ENCODE measurements at regions not wholly inside any gene's neighbourhood (a gene's known extent, or its start where the extent isn't known, plus 50 kb on each side); places are given as distances from the start of the nearest gene placed in this dataset.

DNA sequence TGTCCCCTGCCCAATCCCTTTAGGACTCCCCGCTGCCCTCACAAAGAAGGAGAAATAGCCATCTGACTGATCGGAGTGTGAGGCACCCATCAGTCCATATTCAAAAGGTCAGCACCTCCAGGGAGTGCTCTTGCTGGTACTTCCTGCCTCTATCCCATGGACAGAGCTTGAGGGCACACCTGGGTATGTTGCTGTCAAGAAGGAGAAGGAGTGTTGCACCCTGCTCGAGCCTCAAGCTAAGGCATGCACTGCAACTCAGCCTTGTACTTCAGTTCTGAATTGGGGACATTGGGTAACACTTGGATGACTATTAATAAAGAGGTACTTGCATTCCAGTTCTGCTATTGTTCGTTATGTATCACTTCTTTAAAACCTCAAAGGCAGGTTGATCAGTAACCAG, 190.3 kb upstream of the ZC3H12A start:
- DNase-seq = no peak

GRCh38 chr1:37286881-37287280, 187.5 kb upstream of the ZC3H12A start:
- no peak for DNase-seq

DNA sequence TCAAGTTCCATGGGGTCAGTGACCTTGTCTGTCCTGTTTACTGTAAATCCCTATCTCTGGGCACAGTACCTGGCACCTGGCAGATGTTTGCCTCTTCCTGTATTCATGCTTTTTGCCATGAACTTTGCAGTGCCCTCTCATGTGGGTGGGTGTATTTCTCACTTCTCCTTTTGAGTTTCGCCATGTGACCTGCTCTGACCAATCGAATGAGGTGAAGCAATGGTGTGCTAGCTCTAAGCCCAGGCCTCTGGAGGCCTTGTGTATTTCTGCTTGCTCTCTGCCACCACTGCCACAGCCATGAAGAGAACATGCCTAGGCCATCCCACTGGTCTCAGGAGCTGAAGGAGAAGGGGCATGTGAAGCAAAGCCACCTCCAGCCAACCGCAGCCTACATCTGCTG, 185.5 kb upstream of the ZC3H12A start:
- DNase-seq = no peak

DNA sequence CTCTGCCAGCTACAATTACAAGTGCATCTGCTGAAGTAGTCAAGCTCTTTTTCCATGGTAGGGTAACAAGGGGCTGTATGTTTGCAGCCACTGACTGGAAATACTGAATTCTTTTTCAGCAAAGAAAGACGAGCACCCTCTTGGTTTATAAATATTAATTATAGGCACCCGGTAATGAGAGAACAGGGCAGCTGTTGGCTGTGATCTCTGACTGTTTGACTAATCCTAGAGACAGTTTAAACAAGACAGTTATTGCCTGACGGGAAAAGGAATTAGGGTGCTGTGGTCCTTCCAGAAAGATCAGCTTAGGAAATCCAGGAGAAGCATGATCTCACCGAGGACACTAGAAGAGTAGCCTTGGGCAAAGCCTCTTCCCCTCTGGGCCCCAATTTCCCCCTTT, 183.7 kb upstream of the ZC3H12A start:
- DNase-seq = no peak

- no peak for DNase-seq
Observed at GRCh38 chr1:37292789-37293188, 181.6 kb upstream of the ZC3H12A start.

- DNase-seq = no peak
Observed at GRCh38 chr1:37294096-37294495, 180.3 kb upstream of the ZC3H12A start.

GRCh38 chr1:37294529-37294928, 179.9 kb upstream of the ZC3H12A start:
- DNase-seq = no peak

DNA sequence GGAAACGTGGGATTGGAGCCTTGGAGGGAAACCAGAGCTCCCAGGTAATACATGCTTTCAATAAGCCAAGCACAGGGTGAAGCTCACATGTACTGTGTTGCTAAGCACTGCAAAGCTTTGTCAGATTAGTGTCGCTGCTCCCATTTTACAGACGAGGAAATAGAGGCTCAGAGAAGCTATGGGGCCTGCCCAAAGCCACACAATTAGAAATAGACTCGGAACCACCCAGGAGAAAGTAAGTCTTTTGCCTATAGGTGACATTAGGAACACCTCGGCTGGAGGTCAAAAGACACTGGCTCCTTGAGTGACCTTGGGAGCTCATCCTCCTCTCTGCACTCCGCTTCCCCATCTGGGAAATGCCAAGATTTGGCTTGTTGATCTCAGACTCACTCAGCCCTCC, 175.6 kb upstream of the ZC3H12A start:
- DNase-seq = no peak

- no peak for DNase-seq
Observed at GRCh38 chr1:37299216-37299615, 175.2 kb upstream of the ZC3H12A start.

DNA sequence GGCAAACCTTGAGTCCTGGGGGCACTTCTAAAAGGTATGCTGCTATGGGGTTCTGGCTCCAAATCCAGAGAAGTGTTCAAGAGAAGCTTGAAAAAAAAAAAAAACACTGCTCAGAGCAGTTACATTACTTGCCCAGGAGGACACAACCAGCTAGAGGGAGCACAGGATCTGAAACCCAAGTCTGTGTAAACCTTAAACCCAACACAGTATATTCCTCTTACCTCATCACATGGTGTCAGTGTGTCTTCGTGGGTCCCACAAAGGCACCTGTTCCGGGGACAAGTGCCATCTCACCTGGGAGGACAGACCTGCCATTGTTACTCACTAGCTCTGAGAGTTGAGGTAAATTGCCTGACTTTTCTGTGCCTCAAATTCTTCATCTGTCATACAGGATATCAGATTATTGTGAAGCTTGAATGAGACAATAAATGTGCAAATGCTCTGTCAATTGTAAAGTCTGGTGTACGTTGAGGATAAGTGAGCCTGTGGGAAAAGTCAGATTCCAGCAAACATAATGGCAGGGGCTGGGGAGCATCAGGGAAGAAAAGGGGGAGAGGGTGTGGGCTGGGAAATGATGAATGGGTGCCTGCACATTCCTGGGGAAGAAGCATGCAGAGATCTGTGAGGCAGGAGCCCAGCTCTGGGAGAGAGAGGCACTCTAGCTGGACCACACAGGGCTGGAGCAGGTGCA, 170.4 kb upstream of the ZC3H12A start:
- DNase-seq = no peak

DNA sequence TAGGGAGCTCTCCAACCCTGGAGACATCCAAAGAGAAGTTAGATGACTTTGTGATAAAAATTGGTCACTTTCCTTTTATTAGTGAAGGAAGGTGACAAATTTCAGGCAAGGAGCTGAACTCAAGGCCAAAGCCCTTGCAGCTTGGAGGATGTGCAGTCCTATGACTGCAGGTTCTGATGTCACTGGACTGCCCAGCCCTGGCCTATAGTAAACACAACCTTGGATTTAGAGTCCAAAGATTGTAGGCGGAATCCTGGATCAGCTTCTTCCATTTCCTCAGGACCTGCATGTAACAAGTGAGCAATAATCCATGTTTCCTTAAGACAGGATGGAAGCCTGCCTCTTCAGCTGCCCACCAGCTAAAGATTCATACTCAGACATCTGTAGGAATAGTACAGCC, 169.3 kb upstream of the ZC3H12A start:
- no peak for DNase-seq

DNA sequence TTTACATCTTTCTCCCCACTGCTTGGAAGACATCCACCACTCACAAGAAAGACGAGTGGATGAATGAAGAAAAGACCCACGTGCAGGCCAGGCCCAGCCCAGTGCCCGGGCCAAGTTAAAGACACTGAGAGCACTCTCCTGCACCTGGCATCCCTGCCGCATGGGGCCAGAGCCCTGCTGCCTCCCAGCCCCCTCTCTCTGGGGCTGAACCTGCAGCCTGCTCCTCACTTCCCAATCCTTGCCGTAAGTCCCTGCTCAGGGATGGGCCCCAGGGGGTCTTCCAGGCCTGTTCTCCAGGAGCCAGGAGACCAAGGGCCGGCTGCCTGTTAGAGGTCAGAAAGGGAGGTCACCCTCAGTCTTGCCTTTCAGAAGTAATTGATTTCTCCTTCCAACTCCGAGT, 168.5 kb upstream of the ZC3H12A start:
- no peak for DNase-seq

DNA sequence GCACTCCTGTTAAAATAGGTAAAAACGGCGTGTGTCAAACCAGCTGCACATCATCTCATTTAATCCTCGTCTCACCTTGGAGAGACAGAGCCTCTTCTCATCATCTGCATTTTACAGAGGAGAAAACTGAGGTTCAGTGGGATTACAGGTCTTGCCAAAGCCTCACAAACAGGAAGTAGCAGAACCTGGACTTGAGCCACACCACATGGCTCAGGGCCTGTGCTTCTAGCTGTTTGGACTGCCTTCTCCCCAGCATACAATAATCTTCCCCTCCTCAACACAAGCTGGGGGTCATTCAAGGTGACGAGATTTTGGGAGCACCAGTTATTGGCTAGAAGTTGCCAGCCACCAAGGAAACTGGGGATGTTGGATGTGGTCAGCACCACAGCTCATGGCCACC, 167.9 kb upstream of the ZC3H12A start:
- DNase-seq = no peak

GRCh38 chr1:37306871-37307270, 167.5 kb upstream of the ZC3H12A start:
- no peak for DNase-seq

DNA sequence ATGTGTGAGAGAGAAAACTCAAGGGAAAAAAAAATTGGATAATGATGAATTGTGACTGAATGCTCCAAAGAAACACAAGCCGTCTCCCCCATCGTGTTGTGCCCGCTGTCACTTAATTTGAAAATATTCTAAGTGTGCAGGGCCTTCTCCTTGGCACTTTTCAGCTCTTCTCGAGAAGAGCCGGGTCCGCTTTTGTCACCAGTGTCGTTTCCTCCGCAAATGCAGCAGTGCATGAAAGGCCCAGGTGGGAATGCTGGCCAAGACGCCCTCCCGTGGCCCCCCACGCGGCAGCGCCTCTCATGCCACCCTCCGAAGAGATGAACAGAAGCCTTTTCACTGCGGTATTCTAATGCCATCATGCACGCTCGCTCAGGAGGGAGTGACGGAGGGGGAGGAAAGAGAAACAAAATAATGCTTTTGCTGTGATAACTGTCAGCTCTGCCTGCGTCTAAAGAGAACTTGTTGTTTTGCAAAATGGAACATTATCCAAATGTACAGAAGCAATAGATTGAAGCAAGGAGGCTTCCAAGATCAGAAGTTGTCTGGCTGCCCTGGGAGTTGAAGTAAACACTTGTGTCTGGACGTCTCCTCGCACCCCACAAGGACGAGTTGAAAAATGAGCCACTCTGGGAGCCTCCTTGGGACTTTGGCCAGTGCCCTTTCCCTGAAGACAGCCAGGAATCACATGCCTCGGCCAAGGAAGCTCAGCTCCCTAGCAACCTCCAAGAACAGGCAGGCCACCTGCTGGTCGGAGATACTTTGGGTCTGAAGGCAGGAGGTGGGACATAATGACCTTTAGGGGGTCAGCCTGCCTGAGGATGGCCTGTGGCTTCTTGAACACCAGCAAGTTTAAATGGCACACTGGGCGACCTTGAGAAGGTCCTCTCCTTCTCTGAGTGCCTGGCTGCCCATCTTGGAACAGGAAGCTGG, 166.1 kb upstream of the ZC3H12A start:
- no peak for DNase-seq

GRCh38 chr1:37309574-37309973, 164.8 kb upstream of the ZC3H12A start:
- no peak for DNase-seq

DNA sequence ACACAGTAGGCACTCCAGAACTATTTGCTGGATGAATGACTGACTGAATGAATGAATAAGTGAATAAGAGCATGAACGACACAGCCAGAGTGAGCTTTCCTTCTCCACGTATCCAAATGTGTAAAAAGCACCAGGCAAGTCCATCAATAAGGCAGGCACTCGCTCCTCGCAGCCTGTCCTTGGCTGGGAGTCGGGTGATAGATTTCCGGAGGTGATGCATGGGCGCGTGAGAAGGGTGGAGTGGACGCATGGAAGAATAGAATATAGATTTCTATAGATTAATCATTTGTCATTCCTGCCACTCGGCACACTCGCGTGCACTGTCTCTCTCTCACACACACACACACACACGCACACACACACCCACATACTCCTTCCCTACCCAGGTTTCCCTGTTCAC, 164.3 kb upstream of the ZC3H12A start:
- no peak for DNase-seq

DNA sequence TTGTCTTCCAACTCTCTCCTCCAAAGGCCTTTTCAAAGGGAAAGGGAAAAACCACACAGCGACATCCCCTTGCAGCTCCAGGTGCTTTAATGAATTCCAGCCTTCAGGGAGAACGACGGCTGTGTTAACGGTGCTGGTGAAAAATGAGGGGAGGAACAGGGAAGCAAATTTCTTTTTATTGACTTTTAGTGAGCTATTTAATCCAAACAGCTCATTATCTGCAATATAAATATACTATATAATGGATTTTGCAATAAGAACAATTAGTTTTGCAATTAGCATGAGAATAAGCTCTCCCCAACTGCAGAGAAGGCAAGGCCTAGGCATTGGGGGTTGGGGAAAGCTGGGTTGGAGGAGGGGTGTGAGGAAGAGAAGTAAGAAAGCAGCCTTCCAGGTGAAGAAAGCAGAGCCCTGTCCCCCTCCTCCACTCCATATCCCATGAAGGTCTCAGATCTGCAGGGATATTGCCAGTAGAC, 159.0 kb upstream of the ZC3H12A start:
- DNase-seq = no peak

- DNase-seq = no peak
Observed at GRCh38 chr1:37317870-37318467, 156.4 kb upstream of the ZC3H12A start.

DNA sequence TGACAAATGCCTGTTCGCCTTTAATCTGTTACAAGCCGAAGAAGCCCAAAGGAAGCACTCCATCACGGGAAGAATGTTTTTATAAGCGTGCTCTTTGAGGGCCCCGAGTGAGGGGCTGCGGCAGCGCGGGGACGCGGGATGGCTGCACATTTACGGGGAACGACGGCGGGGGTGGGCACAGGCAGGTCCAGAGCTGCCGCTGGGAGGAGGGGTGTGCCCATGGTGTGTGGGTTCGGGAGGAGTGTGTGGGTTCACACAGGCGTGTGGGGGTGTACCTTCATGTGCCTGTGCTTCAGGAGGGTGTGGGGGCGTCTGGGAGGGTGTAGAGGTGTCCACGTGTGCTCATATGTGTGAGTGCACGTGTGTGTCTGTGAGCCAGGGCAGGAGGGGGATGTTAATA, 155.9 kb upstream of the ZC3H12A start:
- no peak for DNase-seq

- DNase-seq = no peak
Observed at GRCh38 chr1:37319284-37319683, 155.1 kb upstream of the ZC3H12A start.

GRCh38 chr1:37323486-37324377, 150.6 kb upstream of the ZC3H12A start:
- DNase-seq = no peak

GRCh38 chr1:37325010-37325409, 149.4 kb upstream of the ZC3H12A start:
- DNase-seq = no peak

Measured in CD4-positive, alpha-beta T cell treated with Interleukin-4 for 4 hours (primary cell).